ENCODE measurements at regions not wholly inside any gene's neighbourhood (a gene's known extent, or its start where the extent isn't known, plus 50 kb on each side); places are given as distances from the start of the nearest gene placed in this dataset.
"Not testable (repeated sequence)": the region's sequence is repeated elsewhere in the genome, so short reads cannot be mapped to it uniquely, and the experiment has no call there.

- DNase-seq (ENCODE audit: low spot score): not testable (repeated sequence)
These were observed 1490.6 kb downstream of the OTOL1 start for GRCh38 chr3:162987085-162987794.

GRCh38 chr3:162992741-162993140 lies 1496.1 kb downstream of the OTOL1 start:
- no peak for DNase-seq (ENCODE audit: low spot score)

- DNase-seq (ENCODE audit: low spot score): no peak
These were observed 1497.6 kb downstream of the OTOL1 start for GRCh38 chr3:162994165-162994564.

GRCh38 chr3:162996368-162996767 lies 1499.8 kb downstream of the OTOL1 start:
- no peak for DNase-seq (ENCODE audit: low spot score)

GRCh38 chr3:162998205-162998604 lies 1501.6 kb downstream of the OTOL1 start:
- no peak for DNase-seq (ENCODE audit: low spot score)

DNA sequence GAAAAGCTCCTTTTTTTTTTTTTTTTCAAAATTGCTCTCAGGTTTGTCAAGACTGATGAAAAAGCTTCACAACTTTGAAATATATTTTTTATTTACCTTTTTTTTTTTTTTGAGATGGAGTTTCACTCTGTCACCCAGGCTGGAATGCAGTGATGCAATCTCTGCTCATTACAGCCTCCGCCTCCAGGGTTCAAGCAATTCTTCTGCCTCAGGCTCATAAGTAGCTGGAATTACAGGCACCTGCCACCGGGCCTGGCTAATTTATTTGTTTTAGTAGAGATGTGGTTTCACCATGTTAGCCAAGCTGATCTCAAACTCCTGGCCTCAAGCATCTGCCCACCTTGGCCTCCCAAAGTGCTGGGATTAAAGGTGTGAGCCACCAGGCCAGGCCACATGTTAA lies 1515.0 kb downstream of the OTOL1 start:
- DNase-seq (ENCODE audit: low spot score): no peak

GRCh38 chr3:163016251-163016650 lies 1519.6 kb downstream of the OTOL1 start:
- DNase-seq (ENCODE audit: low spot score): no peak

DNA sequence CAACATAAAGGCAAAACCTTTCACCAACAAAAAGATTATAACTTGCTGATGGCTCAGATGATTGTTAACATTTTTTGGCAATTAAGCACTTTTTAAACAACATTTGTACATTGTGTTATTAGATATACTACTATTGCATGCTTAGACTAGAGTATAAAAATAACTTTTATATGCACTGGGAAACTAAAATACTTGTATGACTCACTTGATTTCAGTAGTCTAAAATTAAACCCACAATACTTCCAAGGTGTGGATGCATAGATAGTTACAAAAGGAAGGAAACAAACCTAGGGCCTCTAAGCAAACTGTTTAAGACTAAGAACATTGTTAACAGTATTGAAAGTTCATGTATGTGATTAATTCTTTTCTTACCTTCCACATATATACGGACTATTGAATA lies 1521.5 kb downstream of the OTOL1 start:
- DNase-seq (ENCODE audit: low spot score): no peak

- DNase-seq (ENCODE audit: low spot score): no peak
These were observed 1522.1 kb downstream of the OTOL1 start for GRCh38 chr3:163018664-163019063.

GRCh38 chr3:163019260-163019659 lies 1522.7 kb downstream of the OTOL1 start:
- no peak for DNase-seq (ENCODE audit: low spot score)

GRCh38 chr3:163033652-163034051 lies 1537.0 kb downstream of the OTOL1 start:
- no peak for DNase-seq (ENCODE audit: low spot score)

DNA sequence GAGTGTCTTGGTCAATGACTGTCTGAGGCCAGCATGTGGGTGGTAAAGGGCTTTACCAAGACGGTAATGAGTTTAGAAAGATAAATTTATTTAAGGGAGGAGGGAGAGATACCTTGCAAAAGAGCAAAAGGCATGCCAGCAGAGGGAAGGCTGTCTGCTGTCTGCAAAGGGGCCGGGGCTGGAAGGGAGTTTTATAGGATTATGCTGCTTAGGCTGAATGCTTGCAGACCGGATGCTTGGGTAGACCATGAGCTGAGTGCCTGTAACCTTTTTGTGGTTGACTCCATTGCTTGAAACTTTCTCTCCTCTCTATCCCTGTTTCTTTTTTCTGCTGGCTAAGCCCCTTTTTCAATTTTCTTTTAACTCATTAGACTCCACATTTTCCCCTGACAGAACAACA lies 1543.0 kb downstream of the OTOL1 start:
- DNase-seq (ENCODE audit: low spot score): no peak

DNA sequence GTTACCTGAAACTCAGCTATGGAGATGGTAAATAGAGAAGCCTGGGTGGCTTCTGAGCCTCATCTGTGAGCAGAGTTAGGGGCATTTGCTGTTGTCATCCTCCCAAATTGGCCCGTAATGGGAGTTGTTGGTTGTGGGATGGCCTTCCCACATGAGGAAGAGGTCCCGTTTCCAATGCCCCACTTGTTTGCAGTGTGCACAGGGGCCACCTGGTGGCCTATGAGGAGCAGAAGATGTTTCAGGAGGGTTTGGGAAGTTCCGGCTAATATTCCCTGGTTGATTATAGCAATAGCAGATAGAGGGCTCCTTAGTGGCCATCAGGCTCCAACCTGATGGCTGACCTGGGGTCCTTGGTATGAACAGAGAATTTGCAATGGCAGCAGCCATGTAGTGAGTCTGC lies 1546.5 kb downstream of the OTOL1 start:
- DNase-seq (ENCODE audit: low spot score): no peak

DNA sequence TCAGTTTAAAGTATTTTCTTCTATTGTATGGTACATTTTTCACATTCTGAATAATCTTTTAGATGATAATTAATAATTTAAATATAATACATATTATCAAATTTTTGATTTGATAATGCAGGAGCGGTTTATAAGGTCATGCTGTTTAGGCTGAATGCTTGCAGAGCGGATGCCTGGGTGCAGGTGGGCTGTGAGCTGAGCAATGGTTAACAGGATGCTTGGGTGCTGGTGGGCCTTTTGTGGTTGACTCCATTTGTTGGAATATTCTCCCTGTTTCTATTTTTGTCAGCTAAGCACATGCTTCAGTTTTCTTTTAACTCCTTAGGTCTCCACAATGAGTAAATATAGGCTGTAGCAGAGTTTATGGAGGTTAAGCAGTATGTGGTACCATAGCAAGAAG lies 1549.3 kb downstream of the OTOL1 start:
- no peak for DNase-seq (ENCODE audit: low spot score)

DNA sequence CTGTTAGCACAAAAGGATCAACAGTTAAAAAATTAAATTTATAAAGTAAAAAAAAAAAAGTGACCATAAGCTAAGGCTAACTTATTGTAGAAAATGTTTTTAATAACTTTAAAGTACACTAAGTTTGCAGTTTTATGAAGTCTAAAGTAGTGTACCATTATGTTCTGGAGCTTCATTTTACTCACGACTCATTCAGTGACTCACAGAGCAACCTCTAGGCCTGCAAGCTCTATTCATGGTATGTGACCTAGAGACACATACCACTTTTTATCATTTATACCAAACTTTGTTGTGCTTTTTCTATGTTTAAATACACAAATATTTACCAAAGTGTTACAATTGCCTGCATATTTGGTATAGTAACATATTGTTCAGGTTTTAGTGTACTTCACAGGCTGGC lies 1552.3 kb downstream of the OTOL1 start:
- DNase-seq (ENCODE audit: low spot score): no peak

- DNase-seq (ENCODE audit: low spot score): peak; percentile 23
These were observed 1560.4 kb downstream of the OTOL1 start for GRCh38 chr3:163056874-163057497.

- DNase-seq (ENCODE audit: low spot score): no peak
These were observed 1561.6 kb downstream of the OTOL1 start for GRCh38 chr3:163058031-163058854.

GRCh38 chr3:163071713-163072112 lies 1575.1 kb downstream of the OTOL1 start:
- DNase-seq (ENCODE audit: low spot score): no peak

Data from globus pallidus (tissue), 1 donor.